ENCODE measurements at regions not wholly inside any gene's neighbourhood (a gene's known extent, or its start where the extent isn't known, plus 50 kb on each side); places are given as distances from the start of the nearest gene placed in this dataset.
A peak's percentile ranks its signal among the peaks of the same experiment; 100 is the strongest.

GRCh38 chr6:158251565-158251964, 60.7 kb upstream of the TULP4 start:
- no peak for TF ChIP-seq POLR2AphosphoS5 (IDR thresholded peaks at IDR 0.05; ENCODE audit: low read depth, low read length)
- TF ChIP-seq POLR2A (IDR thresholded peaks at IDR 0.05; ENCODE audit: low read depth, low read length): no peak
- TF ChIP-seq POU2F2 (IDR thresholded peaks at IDR 0.05; ENCODE audit: low read depth, low read length): no peak
- TF ChIP-seq SPI1 (IDR thresholded peaks at IDR 0.05; ENCODE audit: low read depth, low read length): peak; percentile 76
- TF ChIP-seq TAF1 (IDR thresholded peaks at IDR 0.05; ENCODE audit: low read depth, low read length): no peak
- no peak for TF ChIP-seq PAX5 (IDR thresholded peaks at IDR 0.05; ENCODE audit: insufficient read depth, low read length, severe bottlenecking)
